Fibroblast of skin of right biceps (primary cell): ENCODE measurements at regions not wholly inside any gene's neighbourhood (a gene's known extent, or its start where the extent isn't known, plus 50 kb on each side); places are given as distances from the start of the nearest gene placed in this dataset.

Source experiments
- DNase-seq: peaks from one replicate; pipeline ENCODE4 v3.0.0-alpha.2; 2013

DNA sequence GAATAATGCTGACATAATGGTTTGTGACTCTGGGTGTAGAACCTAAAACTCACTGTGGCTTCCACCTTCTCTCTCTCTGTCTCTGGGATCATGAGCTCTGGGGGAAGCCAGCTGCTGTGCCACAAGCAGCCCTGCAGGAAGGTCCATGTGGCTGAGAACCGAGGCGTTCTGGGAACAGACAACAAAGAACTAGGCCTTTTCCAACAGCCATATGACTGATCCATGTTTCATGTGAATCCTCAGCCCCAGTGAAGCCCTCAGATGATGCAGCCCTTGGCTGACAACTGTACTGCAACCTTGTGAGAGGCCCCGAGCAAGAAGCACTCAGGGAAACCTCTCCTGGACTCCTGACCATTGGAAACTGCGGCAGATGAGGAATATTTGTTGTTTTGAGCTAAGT, 56.6 kb downstream of the HLA-G start:
- DNase-seq = no peak

DNA sequence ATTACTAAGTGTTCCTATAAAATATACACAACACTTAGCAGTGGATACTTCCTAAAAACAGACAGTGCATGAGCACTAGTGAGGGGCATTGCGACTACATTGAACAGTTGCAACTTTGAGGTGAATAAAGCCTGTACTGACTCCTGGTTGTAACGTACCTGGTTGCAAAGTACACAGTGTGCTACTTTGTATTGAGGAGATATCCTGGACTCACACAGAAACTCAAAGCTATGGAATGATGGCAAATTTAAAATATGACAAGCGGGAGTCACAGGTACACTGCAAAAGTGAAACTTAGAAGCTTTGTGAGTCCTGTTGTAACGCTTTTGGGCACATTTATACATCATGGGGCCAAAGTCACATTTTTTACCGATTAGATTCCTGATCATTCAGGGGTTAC, 55.6 kb upstream of the HLA-A start:
- no peak for DNase-seq

DNA sequence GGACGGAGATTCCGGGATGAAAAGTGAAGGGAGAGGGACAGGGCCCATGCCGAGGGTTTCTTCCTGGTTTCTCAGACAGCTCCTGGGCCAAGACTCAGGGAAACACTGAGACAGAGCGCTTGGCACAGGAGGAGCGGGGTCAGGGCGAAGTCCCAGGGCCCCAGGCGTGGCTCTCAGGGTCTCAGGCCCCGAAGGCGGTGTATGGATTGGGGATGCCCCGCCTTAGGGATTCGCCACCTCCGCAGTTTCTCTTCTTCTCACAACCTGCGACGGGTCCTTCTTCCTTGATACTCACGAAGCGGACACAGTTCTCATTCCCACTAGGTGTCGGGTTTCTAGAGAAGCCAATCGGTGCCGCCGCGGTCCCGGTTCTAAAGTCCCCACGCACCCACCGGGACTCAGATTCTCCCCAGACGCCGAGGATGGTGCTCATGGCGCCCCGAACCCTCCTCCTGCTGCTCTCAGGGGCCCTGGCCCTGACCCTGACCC, 55.0 kb upstream of the HLA-A start:
- DNase-seq = peak; percentile 3

DNA sequence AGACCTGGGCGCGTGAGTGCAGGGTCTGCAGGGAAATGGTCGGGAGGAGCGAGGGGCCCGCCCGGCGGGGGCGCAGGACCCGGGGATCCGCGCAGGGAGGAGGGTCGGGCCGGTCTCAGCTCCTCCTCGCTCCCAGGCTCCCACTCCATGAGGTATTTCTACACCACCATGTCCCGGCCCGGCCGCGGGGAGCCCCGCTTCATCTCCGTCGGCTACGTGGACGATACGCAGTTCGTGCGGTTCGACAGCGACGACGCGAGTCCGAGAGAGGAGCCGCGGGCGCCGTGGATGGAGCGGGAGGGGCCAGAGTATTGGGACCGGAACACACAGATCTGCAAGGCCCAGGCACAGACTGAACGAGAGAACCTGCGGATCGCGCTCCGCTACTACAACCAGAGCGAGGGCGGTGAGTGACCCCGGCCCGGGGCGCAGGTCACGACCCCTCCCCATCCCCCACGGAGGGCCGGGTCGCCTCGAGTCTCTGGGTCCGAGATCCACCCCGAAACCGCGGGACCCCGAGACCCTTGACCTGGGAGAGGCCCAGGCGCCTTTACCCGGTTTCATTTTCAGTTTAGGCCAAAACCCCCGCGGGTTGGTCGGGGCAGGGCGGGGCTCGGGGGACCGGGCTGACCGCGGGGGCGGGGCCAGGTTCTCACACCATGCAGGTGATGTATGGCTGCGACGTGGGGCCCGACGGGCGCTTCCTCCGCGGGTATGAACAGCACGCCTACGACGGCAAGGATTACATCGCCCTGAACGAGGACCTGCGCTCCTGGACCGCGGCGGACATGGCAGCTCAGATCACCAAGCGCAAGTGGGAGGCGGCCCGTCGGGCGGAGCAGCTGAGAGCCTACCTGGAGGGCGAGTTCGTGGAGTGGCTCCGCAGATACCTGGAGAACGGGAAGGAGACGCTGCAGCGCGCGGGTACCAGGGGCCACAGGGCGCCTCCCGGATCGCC, 54.2 kb upstream of the HLA-A start:
- DNase-seq = no peak
